Activated T-helper 17 cell treated with anti-CD3 and anti-CD28 coated beads, Interleukin-2, amount 50 U/mL, for 72 hours (primary cell): ENCODE measurements at regions not wholly inside any gene's neighbourhood (a gene's known extent, or its start where the extent isn't known, plus 50 kb on each side); places are given as distances from the start of the nearest gene placed in this dataset.

Experiments
- ATAC-seq: fragments of 150-1000 bp; cut with Tn5 transposase; replicated peaks from 2 replicates; pipeline ENCODE4 v1.10.0; 2021; ENCODE audit warnings: mild to moderate bottlenecking, moderate library complexity
- H3K27ac Mint-ChIP-seq: one replicate; pipeline ENCODE4 v1.8.0; 2022; ENCODE audit warnings: mixed read lengths
- H3K27me3 Mint-ChIP-seq: one replicate; pipeline ENCODE4 v1.8.0; 2022; ENCODE audit warnings: mixed read lengths
- H3K36me3 Mint-ChIP-seq: one replicate; pipeline ENCODE4 v1.8.0; 2022; ENCODE audit warnings: low read depth, mild to moderate bottlenecking, mixed read lengths
- H3K4me1 Mint-ChIP-seq: one replicate; pipeline ENCODE4 v1.8.0; 2022; ENCODE audit warnings: mixed read lengths
- H3K4me3 Mint-ChIP-seq: one replicate; pipeline ENCODE4 v1.8.0; 2022; ENCODE audit warnings: mild to moderate bottlenecking, mixed read lengths
- H3K9me3 Mint-ChIP-seq: one replicate; pipeline ENCODE4 v1.8.0; 2022; ENCODE audit warnings: mixed read lengths

DNA sequence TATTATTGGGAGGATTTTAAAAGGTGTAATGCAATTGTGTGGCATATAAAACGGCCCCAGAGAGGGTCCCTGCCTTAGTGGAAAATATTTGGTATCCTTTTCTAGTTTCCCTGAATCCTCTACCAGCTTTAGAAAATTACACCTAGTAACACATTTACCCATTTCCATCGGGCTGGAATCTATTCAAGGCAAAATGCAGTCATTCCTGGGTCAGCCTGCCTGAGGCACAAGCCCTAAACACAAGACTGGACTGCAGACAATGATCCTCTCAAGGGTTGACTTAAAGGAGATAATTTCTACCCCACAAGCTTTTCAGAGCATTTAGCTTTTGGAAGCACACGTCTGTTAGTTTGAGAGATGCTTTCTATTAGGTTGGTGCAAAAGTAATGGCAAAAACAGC, 124.4 kb upstream of the ADAMTSL1 start:
- Mint-ChIP-seq H3K4me3 (no peak overlapping the region), H3K36me3 (no peaks in the 10 kb centered on the region), H3K4me1 (no peaks in the 10 kb centered on the region), H3K27me3 (peaks cover 4% of the 10 kb centered on the region), H3K9me3 (no peaks in the 10 kb centered on the region), H3K27ac (no peak overlapping the region)
- ATAC-seq = no peak

GRCh38 chr9:18350036-18350435, 123.9 kb upstream of the ADAMTSL1 start:
- ATAC-seq = no peak
- Mint-ChIP-seq H3K4me1 (no peaks in the 10 kb centered on the region), H3K4me3 (no peak overlapping the region), H3K27me3 (peaks cover 5% of the 10 kb centered on the region), H3K36me3 (no peaks in the 10 kb centered on the region), H3K27ac (no peak overlapping the region), H3K9me3 (no peaks in the 10 kb centered on the region)

GRCh38 chr9:18350995-18351595, 122.9 kb upstream of the ADAMTSL1 start:
- Mint-ChIP-seq H3K36me3 (no peaks in the 10 kb centered on the region), H3K9me3 (no peaks in the 10 kb centered on the region), H3K4me1 (no peaks in the 10 kb centered on the region), H3K27me3 (peaks cover 5% of the 10 kb centered on the region), H3K4me3 (no peak overlapping the region), H3K27ac (no peak overlapping the region)
- ATAC-seq = no peak

GRCh38 chr9:18352711-18353110, 121.2 kb upstream of the ADAMTSL1 start:
- H3K27ac Mint-ChIP-seq = no peak overlapping the region
- no peaks in the 10 kb centered on the region for H3K4me1 Mint-ChIP-seq
- no peak overlapping the region for H3K4me3 Mint-ChIP-seq
- no peak for ATAC-seq
- H3K27me3 Mint-ChIP-seq = peaks cover 5% of the 10 kb centered on the region
- H3K36me3 Mint-ChIP-seq = no peaks in the 10 kb centered on the region
- H3K9me3 Mint-ChIP-seq = no peaks in the 10 kb centered on the region

GRCh38 chr9:18353473-18353872, 120.5 kb upstream of the ADAMTSL1 start:
- ATAC-seq = no peak
- no peaks in the 10 kb centered on the region for H3K36me3 Mint-ChIP-seq
- no peaks in the 10 kb centered on the region for H3K4me1 Mint-ChIP-seq
- H3K4me3 Mint-ChIP-seq = no peak overlapping the region
- peaks cover 5% of the 10 kb centered on the region for H3K27me3 Mint-ChIP-seq
- H3K27ac Mint-ChIP-seq = no peak overlapping the region
- H3K9me3 Mint-ChIP-seq = no peaks in the 10 kb centered on the region

DNA sequence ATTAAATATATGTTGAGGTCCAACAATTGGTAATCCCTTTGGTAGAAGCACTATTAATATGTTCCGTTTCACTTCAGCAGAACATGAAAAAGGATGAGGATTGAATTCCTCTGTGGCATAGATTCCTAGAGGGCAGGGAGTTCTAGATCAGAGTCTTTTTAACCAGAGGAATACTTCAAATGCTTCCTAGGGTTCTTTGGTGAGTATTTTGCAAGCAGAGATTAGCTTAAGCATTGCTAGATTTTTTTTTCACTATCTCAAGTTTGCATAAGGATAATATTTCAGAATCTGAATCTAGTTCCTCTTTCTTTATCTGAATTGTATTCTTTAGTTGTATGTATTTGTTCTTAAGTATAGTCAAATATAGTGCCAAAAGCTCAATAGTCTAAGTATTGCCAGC, 116.6 kb upstream of the ADAMTSL1 start:
- Mint-ChIP-seq H3K9me3 (no peaks in the 10 kb centered on the region), H3K4me3 (no peak overlapping the region), H3K36me3 (no peaks in the 10 kb centered on the region), H3K27me3 (peaks cover 5% of the 10 kb centered on the region), H3K27ac (no peak overlapping the region), H3K4me1 (no peaks in the 10 kb centered on the region)
- ATAC-seq = no peak

DNA sequence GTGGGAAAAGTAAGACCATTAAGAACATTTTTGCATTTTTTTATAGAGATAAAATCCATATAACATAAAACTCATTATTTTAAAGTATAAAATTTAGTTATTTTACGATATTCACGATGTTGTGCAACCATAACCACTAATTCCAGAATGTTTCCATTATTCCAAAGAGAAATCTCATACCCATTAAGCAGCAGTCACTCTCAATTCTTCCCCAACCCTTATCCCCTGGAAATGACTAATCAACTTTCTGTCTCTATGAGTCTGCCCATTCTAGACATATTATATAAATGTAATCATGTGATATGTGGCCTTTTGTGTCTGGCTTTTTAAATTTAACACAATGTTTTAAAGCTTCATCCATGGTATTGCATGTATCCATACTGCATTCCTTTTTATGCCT, 115.6 kb upstream of the ADAMTSL1 start:
- Mint-ChIP-seq H3K36me3 (no peaks in the 10 kb centered on the region), H3K27ac (no peak overlapping the region), H3K4me1 (no peaks in the 10 kb centered on the region), H3K27me3 (peaks cover 5% of the 10 kb centered on the region), H3K4me3 (no peak overlapping the region), H3K9me3 (no peaks in the 10 kb centered on the region)
- no peak for ATAC-seq

- Mint-ChIP-seq H3K4me1 (no peaks in the 10 kb centered on the region), H3K27ac (no peak overlapping the region), H3K27me3 (peaks cover 2% of the 10 kb centered on the region), H3K36me3 (no peaks in the 10 kb centered on the region), H3K9me3 (no peaks in the 10 kb centered on the region), H3K4me3 (no peak overlapping the region)
- ATAC-seq = no peak
These were observed 114.6 kb upstream of the ADAMTSL1 start for GRCh38 chr9:18359335-18359734.

DNA sequence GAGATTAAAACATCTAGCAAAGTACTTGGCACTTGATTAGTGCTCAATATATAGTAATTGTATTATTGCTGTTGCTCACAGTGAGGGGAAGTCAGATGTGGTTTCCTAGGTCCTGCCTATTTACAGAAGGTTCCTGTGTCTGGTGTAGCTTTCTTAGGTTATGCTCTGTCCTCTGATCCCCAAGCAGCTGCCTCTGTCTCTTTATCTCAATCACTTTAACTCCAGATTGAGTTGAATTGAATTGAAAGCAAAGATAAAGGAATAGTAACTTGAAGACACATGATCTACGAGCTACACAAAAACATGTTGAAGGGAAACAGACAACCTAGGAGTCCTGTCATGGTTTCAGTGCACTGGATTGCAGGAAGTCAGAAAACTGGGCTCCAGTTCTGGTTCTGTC, 113.9 kb upstream of the ADAMTSL1 start:
- Mint-ChIP-seq H3K27ac (no peak overlapping the region), H3K9me3 (no peaks in the 10 kb centered on the region), H3K36me3 (no peaks in the 10 kb centered on the region), H3K4me1 (no peaks in the 10 kb centered on the region), H3K27me3 (no peaks in the 10 kb centered on the region), H3K4me3 (no peak overlapping the region)
- ATAC-seq = no peak

- H3K9me3 Mint-ChIP-seq = no peaks in the 10 kb centered on the region
- no peaks in the 10 kb centered on the region for H3K36me3 Mint-ChIP-seq
- no peak overlapping the region for H3K4me3 Mint-ChIP-seq
- H3K27ac Mint-ChIP-seq = no peak overlapping the region
- H3K27me3 Mint-ChIP-seq = no peaks in the 10 kb centered on the region
- no peak for ATAC-seq
- no peaks in the 10 kb centered on the region for H3K4me1 Mint-ChIP-seq
These were observed 112.3 kb upstream of the ADAMTSL1 start for GRCh38 chr9:18361646-18362045.

DNA sequence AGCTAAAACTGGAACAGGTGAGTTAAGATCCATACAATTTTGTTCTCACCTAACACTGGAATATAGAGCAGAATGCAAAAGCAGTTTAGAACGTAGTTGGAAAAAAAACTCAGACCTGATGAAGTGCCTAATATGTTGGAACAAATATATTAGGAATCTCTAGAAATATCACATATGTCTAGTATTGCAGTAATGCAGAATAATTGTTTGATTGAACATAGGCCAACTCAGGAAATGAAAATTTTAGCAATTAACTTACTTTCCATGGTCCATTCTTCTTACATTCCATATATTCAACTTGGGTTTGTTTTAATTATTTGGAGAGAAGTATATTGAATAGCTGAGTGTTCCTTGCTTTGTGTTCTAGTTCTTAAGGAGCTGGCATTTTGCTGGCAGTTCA, 111.8 kb upstream of the ADAMTSL1 start:
- Mint-ChIP-seq H3K4me3 (no peak overlapping the region), H3K27me3 (no peaks in the 10 kb centered on the region), H3K27ac (no peak overlapping the region), H3K36me3 (no peaks in the 10 kb centered on the region), H3K4me1 (no peaks in the 10 kb centered on the region), H3K9me3 (no peaks in the 10 kb centered on the region)
- ATAC-seq = no peak

- H3K27ac Mint-ChIP-seq = no peak overlapping the region
- no peaks in the 10 kb centered on the region for H3K36me3 Mint-ChIP-seq
- H3K4me1 Mint-ChIP-seq = no peaks in the 10 kb centered on the region
- H3K9me3 Mint-ChIP-seq = no peaks in the 10 kb centered on the region
- no peaks in the 10 kb centered on the region for H3K27me3 Mint-ChIP-seq
- no peak overlapping the region for H3K4me3 Mint-ChIP-seq
- ATAC-seq = no peak
These were observed 110.9 kb upstream of the ADAMTSL1 start for GRCh38 chr9:18362901-18363685.

- Mint-ChIP-seq H3K4me3 (no peak overlapping the region), H3K36me3 (no peaks in the 10 kb centered on the region), H3K4me1 (no peaks in the 10 kb centered on the region), H3K9me3 (no peaks in the 10 kb centered on the region), H3K27me3 (no peaks in the 10 kb centered on the region), H3K27ac (no peak overlapping the region)
- no peak for ATAC-seq
These were observed 108.3 kb upstream of the ADAMTSL1 start for GRCh38 chr9:18365651-18366050.

GRCh38 chr9:18366184-18366583, 107.8 kb upstream of the ADAMTSL1 start:
- Mint-ChIP-seq H3K4me3 (no peak overlapping the region), H3K36me3 (no peaks in the 10 kb centered on the region), H3K27ac (no peak overlapping the region), H3K27me3 (no peaks in the 10 kb centered on the region), H3K4me1 (no peaks in the 10 kb centered on the region), H3K9me3 (no peaks in the 10 kb centered on the region)
- ATAC-seq = no peak

- no peaks in the 10 kb centered on the region for H3K4me1 Mint-ChIP-seq
- H3K27me3 Mint-ChIP-seq = peaks cover 4% of the 10 kb centered on the region
- no peaks in the 10 kb centered on the region for H3K36me3 Mint-ChIP-seq
- no peaks in the 10 kb centered on the region for H3K9me3 Mint-ChIP-seq
- no peak overlapping the region for H3K4me3 Mint-ChIP-seq
- no peak overlapping the region for H3K27ac Mint-ChIP-seq
- no peak for ATAC-seq
These were observed 105.7 kb upstream of the ADAMTSL1 start for GRCh38 chr9:18368206-18368605.
